Muscle of leg (tissue), 3 donors: ENCODE measurements at regions not wholly inside any gene's neighbourhood (a gene's known extent, or its start where the extent isn't known, plus 50 kb on each side); places are given as distances from the start of the nearest gene placed in this dataset.
A peak's percentile ranks its signal among the peaks of the same experiment; 100 is the strongest.

Experiments used
- DNase-seq: peaks from one replicate; pipeline ENCODE4 v3.0.0; 2013
- H3K27ac ChIP-seq: one replicate; pipeline ENCODE4 v1.5.1; 2013; ENCODE audit warnings: mild to moderate bottlenecking, low read length, control low read depth
- H3K27me3 ChIP-seq: one replicate; pipeline ENCODE4 v1.6.1; 2013; ENCODE audit warnings: low read length; ENCODE audit not compliant: control insufficient read depth, insufficient read depth
- H3K36me3 ChIP-seq: one replicate; pipeline ENCODE4 v1.6.1; 2013; ENCODE audit warnings: low read length; ENCODE audit not compliant: control insufficient read depth, insufficient read depth
- H3K4me1 ChIP-seq: one replicate; pipeline ENCODE4 v1.6.1; 2013; ENCODE audit warnings: low read length; ENCODE audit not compliant: control insufficient read depth, insufficient read depth
- H3K4me3 ChIP-seq: one replicate; pipeline ENCODE4 v1.5.1; 2013; ENCODE audit warnings: low read length, control low read depth
- H3K9me3 ChIP-seq: replicated peaks from 2 replicates; pipeline ENCODE4 v1.6.1; 2013; ENCODE audit warnings: low read depth, low read length; ENCODE audit not compliant: control insufficient read depth
- WGBS: methylation state at CpG from one replicate; pipeline ENCODE4 v1.1.5; 2013; ENCODE audit warnings: missing lambda C conversion rate; ENCODE audit not compliant: insufficient coverage; 5-methylcytosine and 5-hydroxymethylcytosine counted together

DNA sequence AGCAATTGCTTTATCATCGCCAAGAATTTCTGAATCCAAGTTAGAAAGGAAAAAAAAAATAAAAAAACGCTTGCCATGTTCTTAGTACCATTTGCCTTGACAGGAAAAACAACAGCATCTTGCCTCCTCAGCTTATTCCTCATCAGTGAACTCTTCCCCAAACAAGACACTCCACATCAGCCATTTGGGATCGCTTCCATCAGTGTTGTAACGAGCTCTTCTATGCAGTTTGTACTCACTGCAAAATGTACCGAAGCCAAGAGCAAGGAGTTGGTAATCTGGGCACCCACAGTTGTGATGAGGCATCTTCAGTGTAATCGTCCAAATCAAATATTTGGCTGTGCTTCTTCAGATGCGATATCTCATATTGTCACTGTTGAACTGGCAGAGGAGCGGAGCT is 503.7 kb downstream of the TMEM182 start:
- Histone ChIP-seq H3K9me3 (no peaks in the 10 kb centered on the region), H3K27me3 (no peaks in the 10 kb centered on the region)
- WGBS: 88% methylated on average over 5 of the region's 8 CpGs

DNA sequence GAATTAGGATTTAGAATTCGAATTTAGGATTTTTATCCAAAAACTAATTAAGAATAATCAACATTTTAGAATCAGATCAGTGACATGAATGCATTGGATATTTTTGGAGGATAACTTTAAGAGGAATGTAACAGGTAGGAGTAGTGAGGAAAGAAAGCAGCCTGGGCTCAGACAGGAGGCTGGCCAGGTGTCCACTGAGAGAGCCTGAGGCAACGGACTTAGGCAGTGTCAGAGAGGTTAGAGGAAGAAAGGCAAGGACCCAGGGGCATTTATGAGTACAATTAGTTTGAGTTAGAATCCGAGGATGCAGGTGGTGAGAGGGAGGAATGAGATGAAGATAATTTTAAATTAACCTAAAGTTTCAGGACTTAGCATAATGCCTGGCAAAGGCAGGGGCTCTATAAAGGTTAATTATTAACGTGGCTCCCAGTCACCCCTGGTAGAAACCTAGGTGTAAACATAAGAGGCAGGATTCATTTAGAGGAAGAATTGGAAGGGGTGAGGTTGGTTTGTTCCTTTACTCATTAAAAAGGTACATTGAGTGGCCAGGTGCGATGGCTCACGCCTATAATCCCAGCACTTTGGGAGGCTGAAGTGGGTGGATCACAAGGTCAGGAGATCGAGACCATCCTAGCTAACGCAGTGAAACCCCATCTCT is 507.1 kb downstream of the TMEM182 start:
- Histone ChIP-seq H3K27ac (no peak overlapping the region), H3K36me3 (no peaks in the 10 kb centered on the region), H3K4me1 (no peaks in the 10 kb centered on the region), H3K4me3 (no peak overlapping the region), H3K27me3 (no peaks in the 10 kb centered on the region), H3K9me3 (no peaks in the 10 kb centered on the region)
- 51% methylated on average over 3 of the region's 8 CpGs for WGBS
- no peak for DNase-seq

More for the DNA sequence above, 503.7 kb downstream of the TMEM182 start:
- no peaks in the 10 kb centered on the region for H3K36me3 ChIP-seq
- no peak overlapping the region for H3K27ac ChIP-seq
- peak; percentile 0 for DNase-seq
- H3K4me3 ChIP-seq: no peak overlapping the region
- H3K4me1 ChIP-seq: no peaks in the 10 kb centered on the region

DNA sequence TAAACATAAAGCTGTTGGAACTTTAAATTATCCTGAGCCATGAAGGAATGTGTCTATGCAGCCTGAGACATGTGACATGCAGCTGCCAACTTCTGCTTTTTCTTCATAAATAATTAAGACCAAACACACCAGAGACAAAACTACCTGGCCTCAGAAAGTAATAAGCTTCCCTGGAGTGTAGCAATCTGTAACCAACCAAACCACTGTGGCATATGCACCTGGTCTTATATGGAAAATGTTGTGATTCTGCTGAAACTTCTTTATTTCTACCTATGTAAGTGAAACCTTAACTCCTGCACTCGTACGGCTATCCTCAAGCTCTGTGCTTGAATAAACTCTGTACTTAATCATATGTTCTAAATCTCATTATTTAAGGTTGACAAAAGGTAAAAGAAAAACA is 515.0 kb downstream of the TMEM182 start:
- no peak for DNase-seq
- Histone ChIP-seq H3K27me3 (no peaks in the 10 kb centered on the region), H3K27ac (no peak overlapping the region), H3K9me3 (no peaks in the 10 kb centered on the region), H3K4me3 (no peak overlapping the region), H3K36me3 (no peaks in the 10 kb centered on the region), H3K4me1 (no peaks in the 10 kb centered on the region)
- WGBS: no CpG with 5 or more reads among the region's 2 CpGs

GRCh38 chr2:103284750-103285149 is 522.9 kb downstream of the TMEM182 start:
- no peak for DNase-seq
- no peaks in the 10 kb centered on the region for H3K9me3 ChIP-seq
- no peaks in the 10 kb centered on the region for H3K27me3 ChIP-seq
- no peaks in the 10 kb centered on the region for H3K36me3 ChIP-seq
- no peak overlapping the region for H3K27ac ChIP-seq
- WGBS: 49% methylated on average over 4 of the region's 4 CpGs
- H3K4me3 ChIP-seq: no peak overlapping the region
- H3K4me1 ChIP-seq: no peaks in the 10 kb centered on the region

DNA sequence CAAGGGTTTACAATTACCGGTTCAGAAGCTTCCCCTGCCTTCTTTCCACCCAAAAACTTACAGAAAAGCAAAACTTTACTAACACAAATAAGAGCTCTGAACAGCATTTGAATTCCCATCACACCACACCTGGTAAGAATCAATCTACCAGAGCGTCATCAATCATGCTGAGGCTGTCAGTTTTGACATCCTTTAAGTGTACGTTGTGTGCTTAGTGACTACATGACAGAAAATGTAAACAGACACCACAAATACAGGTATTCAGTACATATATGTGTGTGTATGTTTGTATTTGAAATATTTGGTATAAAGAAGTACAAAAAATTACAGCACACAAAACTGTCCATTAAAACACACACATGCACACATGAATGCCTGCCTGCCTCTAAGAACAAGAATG is 523.5 kb downstream of the TMEM182 start:
- DNase-seq: no peak
- Histone ChIP-seq H3K36me3 (no peaks in the 10 kb centered on the region), H3K27me3 (no peaks in the 10 kb centered on the region), H3K9me3 (no peaks in the 10 kb centered on the region), H3K4me1 (no peaks in the 10 kb centered on the region), H3K27ac (no peak overlapping the region), H3K4me3 (no peak overlapping the region)
- 100% methylated on average over 1 of the region's 3 CpGs for WGBS

DNA sequence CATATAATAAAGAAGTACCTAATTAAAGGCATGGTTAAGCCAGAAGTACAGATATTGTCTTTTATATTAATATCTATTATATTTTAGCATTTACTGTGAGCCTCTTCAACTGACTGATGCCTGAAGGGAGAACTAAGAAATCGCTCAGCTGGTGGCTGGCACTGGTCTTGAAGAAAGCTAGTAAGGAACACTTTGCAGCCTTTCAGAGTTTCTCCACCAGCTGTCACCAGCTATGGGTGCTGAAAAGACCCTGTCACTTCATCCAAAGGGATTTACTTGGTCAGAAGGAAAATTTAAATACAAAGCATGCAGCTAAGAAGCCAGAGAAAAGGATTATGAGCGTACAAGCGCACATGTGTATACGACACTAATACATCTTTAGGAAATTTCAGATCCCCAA is 525.9 kb downstream of the TMEM182 start:
- no peak overlapping the region for H3K27ac ChIP-seq
- no CpG with 5 or more reads among the region's 4 CpGs for WGBS
- no peak for DNase-seq
- no peaks in the 10 kb centered on the region for H3K36me3 ChIP-seq
- H3K9me3 ChIP-seq: no peaks in the 10 kb centered on the region
- no peaks in the 10 kb centered on the region for H3K27me3 ChIP-seq
- H3K4me3 ChIP-seq: no peak overlapping the region
- H3K4me1 ChIP-seq: no peaks in the 10 kb centered on the region

DNA sequence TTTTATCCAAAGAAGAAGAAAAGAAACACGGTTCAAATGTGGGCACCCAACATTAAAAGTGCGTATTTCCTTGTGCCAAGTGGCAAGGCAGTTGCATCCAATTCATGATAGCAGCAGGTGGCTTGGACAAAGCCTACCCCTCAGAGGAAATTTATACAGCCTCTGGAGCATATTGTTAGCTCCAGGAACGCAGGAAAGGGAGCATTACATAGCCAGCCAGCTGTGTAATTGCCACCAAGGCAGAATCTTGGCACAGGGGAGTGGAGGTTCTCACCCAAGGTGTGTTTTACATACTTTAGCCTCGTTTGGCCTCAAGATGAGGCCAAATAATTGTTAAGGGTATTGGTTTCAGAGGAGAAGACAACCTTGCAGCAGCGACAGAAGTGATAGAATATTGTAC is 526.9 kb downstream of the TMEM182 start:
- no peaks in the 10 kb centered on the region for H3K36me3 ChIP-seq
- no peak overlapping the region for H3K4me3 ChIP-seq
- no peak overlapping the region for H3K27ac ChIP-seq
- H3K9me3 ChIP-seq: no peaks in the 10 kb centered on the region
- WGBS: 43% methylated on average over 3 of the region's 5 CpGs
- no peak for DNase-seq
- no peaks in the 10 kb centered on the region for H3K4me1 ChIP-seq
- H3K27me3 ChIP-seq: peaks cover 6% of the 10 kb centered on the region

- no peaks in the 10 kb centered on the region for H3K4me1 ChIP-seq
- peak; percentile 35 for DNase-seq
Observed at GRCh38 chr2:103289105-103289725, 527.4 kb downstream of the TMEM182 start.

GRCh38 chr2:103292573-103292972 is 530.7 kb downstream of the TMEM182 start:
- WGBS: 58% methylated on average over 3 of the region's 6 CpGs
- H3K27ac ChIP-seq: no peak overlapping the region
- H3K36me3 ChIP-seq: no peaks in the 10 kb centered on the region
- peaks cover 8% of the 10 kb centered on the region for H3K27me3 ChIP-seq
- DNase-seq: no peak
- no peaks in the 10 kb centered on the region for H3K4me1 ChIP-seq
- no peak overlapping the region for H3K4me3 ChIP-seq
- H3K9me3 ChIP-seq: no peaks in the 10 kb centered on the region

More at GRCh38 chr2:103289105-103289725, 527.4 kb downstream of the TMEM182 start:
- Histone ChIP-seq H3K4me3 (no peak overlapping the region), H3K27ac (no peak overlapping the region), H3K36me3 (no peaks in the 10 kb centered on the region), H3K27me3 (peaks cover 6% of the 10 kb centered on the region), H3K9me3 (no peaks in the 10 kb centered on the region)
- WGBS: 50% methylated on average over 1 of the region's 5 CpGs

GRCh38 chr2:103293067-103293741 is 531.4 kb downstream of the TMEM182 start:
- Histone ChIP-seq H3K36me3 (no peaks in the 10 kb centered on the region), H3K27me3 (peaks cover 8% of the 10 kb centered on the region), H3K4me1 (no peaks in the 10 kb centered on the region), H3K4me3 (no peak overlapping the region), H3K9me3 (no peaks in the 10 kb centered on the region), H3K27ac (no peak overlapping the region)
- WGBS: 24% methylated on average over 12 of the region's 16 CpGs
- no peak for DNase-seq
